ENCODE measurements at regions not wholly inside any gene's neighbourhood (a gene's known extent, or its start where the extent isn't known, plus 50 kb on each side); places are given as distances from the start of the nearest gene placed in this dataset.

- no peak for TF ChIP-seq POLR2A (IDR thresholded peaks at IDR 0.05; ENCODE audit: low read depth, low read length)
- no peak for TF ChIP-seq POLR2AphosphoS5 (IDR thresholded peaks at IDR 0.05; ENCODE audit: low read depth, low read length)
- no peak for TF ChIP-seq SPI1 (IDR thresholded peaks at IDR 0.05; ENCODE audit: low read depth, low read length)
- TF ChIP-seq TAF1 (IDR thresholded peaks at IDR 0.05; ENCODE audit: low read depth, low read length), result no peak
- TF ChIP-seq PAX5 (IDR thresholded peaks at IDR 0.05; ENCODE audit: insufficient read depth, low read length, severe bottlenecking), result no peak
- no peak for TF ChIP-seq POU2F2 (IDR thresholded peaks at IDR 0.05; ENCODE audit: low read depth, low read length)
- FAIRE-seq (no peak), DNase-seq (ENCODE audit: insufficient read length, low spot score) (no peak)
These were observed 86.3 kb upstream of the SPRY4 start for GRCh38 chr5:142411103-142411502.

- TF ChIP-seq POLR2A (IDR thresholded peaks at IDR 0.05; ENCODE audit: low read depth, low read length) (no peak), TAF1 (IDR thresholded peaks at IDR 0.05; ENCODE audit: low read depth, low read length) (no peak), POU2F2 (IDR thresholded peaks at IDR 0.05; ENCODE audit: low read depth, low read length) (no peak), PAX5 (IDR thresholded peaks at IDR 0.05; ENCODE audit: insufficient read depth, low read length, severe bottlenecking) (no peak), POLR2AphosphoS5 (IDR thresholded peaks at IDR 0.05; ENCODE audit: low read depth, low read length) (no peak), SPI1 (IDR thresholded peaks at IDR 0.05; ENCODE audit: low read depth, low read length) (no peak)
- no peak for DNase-seq (ENCODE audit: insufficient read length, low spot score)
- no peak for FAIRE-seq
These were observed 84.2 kb upstream of the SPRY4 start for GRCh38 chr5:142408981-142409481.

- FAIRE-seq (no peak), DNase-seq (ENCODE audit: insufficient read length, low spot score) (no peak)
- TF ChIP-seq POLR2A (IDR thresholded peaks at IDR 0.05; ENCODE audit: low read depth, low read length) (no peak), TAF1 (IDR thresholded peaks at IDR 0.05; ENCODE audit: low read depth, low read length) (no peak), POU2F2 (IDR thresholded peaks at IDR 0.05; ENCODE audit: low read depth, low read length) (no peak)
These were observed 83.7 kb upstream of the SPRY4 start for GRCh38 chr5:142408536-142408935.

- FAIRE-seq (no peak), DNase-seq (ENCODE audit: insufficient read length, low spot score) (no peak)
- TF ChIP-seq POLR2A (IDR thresholded peaks at IDR 0.05; ENCODE audit: low read depth, low read length) (no peak), SPI1 (IDR thresholded peaks at IDR 0.05; ENCODE audit: low read depth, low read length) (no peak), POLR2AphosphoS5 (IDR thresholded peaks at IDR 0.05; ENCODE audit: low read depth, low read length) (no peak), POU2F2 (IDR thresholded peaks at IDR 0.05; ENCODE audit: low read depth, low read length) (no peak), TAF1 (IDR thresholded peaks at IDR 0.05; ENCODE audit: low read depth, low read length) (no peak), PAX5 (IDR thresholded peaks at IDR 0.05; ENCODE audit: insufficient read depth, low read length, severe bottlenecking) (no peak)
These were observed 81.1 kb upstream of the SPRY4 start for GRCh38 chr5:142405814-142406395.

GRCh38 chr5:142405023-142405422, 80.2 kb upstream of the SPRY4 start:
- no peak for TF ChIP-seq POU2F2 (IDR thresholded peaks at IDR 0.05; ENCODE audit: low read depth, low read length)
- TF ChIP-seq POLR2AphosphoS5 (IDR thresholded peaks at IDR 0.05; ENCODE audit: low read depth, low read length), result no peak
- TF ChIP-seq PAX5 (IDR thresholded peaks at IDR 0.05; ENCODE audit: insufficient read depth, low read length, severe bottlenecking), result no peak
- TF ChIP-seq SPI1 (IDR thresholded peaks at IDR 0.05; ENCODE audit: low read depth, low read length), result no peak
- no peak for TF ChIP-seq POLR2A (IDR thresholded peaks at IDR 0.05; ENCODE audit: low read depth, low read length)
- TF ChIP-seq TAF1 (IDR thresholded peaks at IDR 0.05; ENCODE audit: low read depth, low read length), result no peak
- FAIRE-seq, result no peak
- no peak for DNase-seq (ENCODE audit: insufficient read length, low spot score)

GRCh38 chr5:142404046-142404477, 79.2 kb upstream of the SPRY4 start:
- no peak for DNase-seq (ENCODE audit: insufficient read length, low spot score)
- TF ChIP-seq TAF1 (IDR thresholded peaks at IDR 0.05; ENCODE audit: low read depth, low read length) (no peak), SPI1 (IDR thresholded peaks at IDR 0.05; ENCODE audit: low read depth, low read length) (no peak), POU2F2 (IDR thresholded peaks at IDR 0.05; ENCODE audit: low read depth, low read length) (no peak), PAX5 (IDR thresholded peaks at IDR 0.05; ENCODE audit: insufficient read depth, low read length, severe bottlenecking) (no peak), POLR2A (IDR thresholded peaks at IDR 0.05; ENCODE audit: low read depth, low read length) (no peak), POLR2AphosphoS5 (IDR thresholded peaks at IDR 0.05; ENCODE audit: low read depth, low read length) (no peak)
- FAIRE-seq, result no peak

- DNase-seq (ENCODE audit: insufficient read length, low spot score), result no peak
- FAIRE-seq, result no peak
- no peak for TF ChIP-seq SPI1 (IDR thresholded peaks at IDR 0.05; ENCODE audit: low read depth, low read length)
- no peak for TF ChIP-seq POU2F2 (IDR thresholded peaks at IDR 0.05; ENCODE audit: low read depth, low read length)
- TF ChIP-seq PAX5 (IDR thresholded peaks at IDR 0.05; ENCODE audit: insufficient read depth, low read length, severe bottlenecking), result no peak
- TF ChIP-seq POLR2A (IDR thresholded peaks at IDR 0.05; ENCODE audit: low read depth, low read length), result no peak
- TF ChIP-seq POLR2AphosphoS5 (IDR thresholded peaks at IDR 0.05; ENCODE audit: low read depth, low read length), result no peak
- TF ChIP-seq TAF1 (IDR thresholded peaks at IDR 0.05; ENCODE audit: low read depth, low read length), result no peak
These were observed 78.8 kb upstream of the SPRY4 start for GRCh38 chr5:142403583-142403982.

GRCh38 chr5:142402752-142403318, 78.0 kb upstream of the SPRY4 start:
- FAIRE-seq (no peak), DNase-seq (ENCODE audit: insufficient read length, low spot score) (no peak)
- TF ChIP-seq POLR2AphosphoS5 (IDR thresholded peaks at IDR 0.05; ENCODE audit: low read depth, low read length), result no peak
- no peak for TF ChIP-seq POU2F2 (IDR thresholded peaks at IDR 0.05; ENCODE audit: low read depth, low read length)
- no peak for TF ChIP-seq POLR2A (IDR thresholded peaks at IDR 0.05; ENCODE audit: low read depth, low read length)
- TF ChIP-seq SPI1 (IDR thresholded peaks at IDR 0.05; ENCODE audit: low read depth, low read length), result no peak
- no peak for TF ChIP-seq TAF1 (IDR thresholded peaks at IDR 0.05; ENCODE audit: low read depth, low read length)
- TF ChIP-seq PAX5 (IDR thresholded peaks at IDR 0.05; ENCODE audit: insufficient read depth, low read length, severe bottlenecking), result no peak

GRCh38 chr5:142400415-142400814, 75.6 kb upstream of the SPRY4 start:
- TF ChIP-seq PAX5 (IDR thresholded peaks at IDR 0.05; ENCODE audit: insufficient read depth, low read length, severe bottlenecking), result no peak
- TF ChIP-seq POU2F2 (IDR thresholded peaks at IDR 0.05; ENCODE audit: low read depth, low read length), result no peak
- no peak for TF ChIP-seq TAF1 (IDR thresholded peaks at IDR 0.05; ENCODE audit: low read depth, low read length)
- no peak for TF ChIP-seq SPI1 (IDR thresholded peaks at IDR 0.05; ENCODE audit: low read depth, low read length)
- no peak for TF ChIP-seq POLR2AphosphoS5 (IDR thresholded peaks at IDR 0.05; ENCODE audit: low read depth, low read length)
- no peak for TF ChIP-seq POLR2A (IDR thresholded peaks at IDR 0.05; ENCODE audit: low read depth, low read length)
- FAIRE-seq (no peak), DNase-seq (ENCODE audit: insufficient read length, low spot score) (no peak)

Data from GM12891 (cell line).